Hepatic stellate cell (primary cell): ENCODE measurements at regions not wholly inside any gene's neighbourhood (a gene's known extent, or its start where the extent isn't known, plus 50 kb on each side); places are given as distances from the start of the nearest gene placed in this dataset.
"Not testable (repeated sequence)": the region's sequence is repeated elsewhere in the genome, so short reads cannot be mapped to it uniquely, and the experiment has no call there.

Source experiments
- DNase-seq: peaks from one replicate; pipeline ENCODE4 v3.0.0; 2011; ENCODE audit warnings: low spot score

DNA sequence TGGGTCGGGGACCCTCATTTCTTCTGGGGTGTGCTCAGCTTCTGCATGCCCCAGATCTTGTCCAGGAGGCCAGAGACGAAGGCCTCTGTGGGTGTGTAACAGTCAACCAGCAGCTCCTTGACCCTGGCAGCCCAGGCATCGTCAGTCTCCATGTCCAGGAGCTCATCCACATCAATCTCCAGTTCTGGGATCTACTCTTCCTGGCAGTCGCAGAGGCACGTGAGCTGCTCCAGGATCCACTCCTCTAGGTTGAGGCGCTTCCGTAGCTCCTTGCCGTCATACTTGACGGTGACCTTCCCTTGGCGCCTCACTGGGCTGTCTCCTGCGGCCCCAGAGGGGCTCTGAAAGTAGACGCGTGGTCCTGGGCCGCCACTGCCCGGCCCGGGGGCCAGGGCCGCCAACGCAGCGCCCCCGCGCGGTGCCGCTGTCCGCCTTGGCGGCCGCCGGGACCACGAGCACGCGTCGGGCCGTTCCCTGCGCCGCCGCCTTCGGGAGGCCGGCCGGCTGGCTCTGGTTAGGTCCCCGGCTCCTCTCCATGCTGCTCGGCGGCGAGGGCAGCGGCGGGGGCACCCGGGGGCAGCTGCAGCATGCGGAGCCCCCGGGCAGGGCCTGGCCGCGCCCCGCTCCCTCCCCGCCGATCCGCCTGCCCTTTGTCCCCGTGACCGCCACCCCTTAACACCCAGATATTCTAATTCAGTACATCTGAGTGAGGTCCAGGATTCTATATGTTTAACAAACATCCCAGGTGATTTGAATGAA lies 170.5 kb downstream of the SEPTIN7 start:
- DNase-seq: peak; percentile 25

DNA sequence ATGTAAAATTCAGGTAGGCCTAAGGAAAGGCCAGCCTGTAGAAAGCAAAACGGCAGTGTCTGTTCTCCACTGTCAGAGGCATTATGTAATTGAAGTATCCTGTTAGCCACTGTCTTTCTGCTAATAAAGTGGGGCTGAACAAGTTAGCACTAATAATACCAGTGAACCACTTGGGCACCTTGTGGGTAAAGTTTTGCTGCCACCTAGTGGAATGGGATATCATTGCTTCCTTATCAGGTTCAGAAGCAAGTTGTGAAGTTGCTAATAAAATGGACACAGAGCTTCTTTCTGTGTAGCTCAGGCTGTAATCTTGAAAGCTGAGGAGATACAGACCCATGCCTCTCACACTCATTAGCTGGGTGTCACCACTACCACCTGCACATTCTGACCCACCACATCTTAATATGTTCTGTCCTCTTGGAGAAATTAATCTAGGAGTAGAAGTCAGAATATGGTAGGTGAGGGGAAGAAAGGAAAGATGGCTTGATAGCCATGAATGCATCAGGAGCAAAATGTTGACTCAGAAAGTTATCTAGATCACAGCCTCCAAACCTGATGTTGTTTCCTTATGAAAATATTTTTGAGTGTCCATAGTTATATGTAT lies 175.1 kb downstream of the SEPTIN7 start:
- peak; percentile 25 for DNase-seq

DNA sequence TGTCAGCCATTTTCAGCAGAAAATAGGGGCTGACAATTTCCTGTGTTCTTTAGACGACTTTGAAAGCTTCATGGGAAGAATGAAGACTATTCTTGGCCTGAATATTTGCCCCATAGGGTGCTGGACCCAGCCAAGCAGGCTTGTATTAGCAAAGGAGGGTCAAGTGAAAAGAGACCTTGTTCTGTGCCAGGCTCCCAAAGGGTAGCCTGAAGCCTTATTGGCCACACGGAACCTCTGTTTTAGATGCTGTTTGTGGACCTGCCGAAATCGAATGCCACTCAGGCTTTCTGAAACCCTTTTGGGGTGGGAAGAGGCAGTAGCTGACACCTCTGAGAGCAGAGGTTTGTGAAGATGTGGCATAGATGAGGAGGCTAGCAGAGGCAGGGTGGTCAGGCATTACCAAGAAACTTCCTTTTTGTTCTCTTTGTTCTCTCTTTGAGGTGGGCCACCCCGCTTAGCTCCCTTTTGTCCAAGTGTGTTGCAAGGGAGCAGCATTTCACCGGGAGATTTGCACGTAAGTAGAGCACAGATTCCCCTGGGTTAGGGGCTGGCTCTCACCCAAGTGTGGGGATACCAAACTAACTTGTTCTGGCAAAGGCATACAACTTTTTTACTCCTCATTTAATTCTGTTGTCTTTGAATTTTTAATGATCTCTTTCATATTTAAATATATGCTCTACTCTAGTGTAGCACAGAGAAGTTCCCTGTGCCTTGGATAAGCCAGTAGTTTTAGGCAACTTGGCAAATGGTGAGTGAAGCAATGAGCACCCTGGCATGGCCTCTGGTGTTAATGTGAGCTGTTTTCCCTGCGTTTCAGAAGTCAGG lies 174.0 kb upstream of the EEPD1 start:
- not testable (repeated sequence) for DNase-seq

DNA sequence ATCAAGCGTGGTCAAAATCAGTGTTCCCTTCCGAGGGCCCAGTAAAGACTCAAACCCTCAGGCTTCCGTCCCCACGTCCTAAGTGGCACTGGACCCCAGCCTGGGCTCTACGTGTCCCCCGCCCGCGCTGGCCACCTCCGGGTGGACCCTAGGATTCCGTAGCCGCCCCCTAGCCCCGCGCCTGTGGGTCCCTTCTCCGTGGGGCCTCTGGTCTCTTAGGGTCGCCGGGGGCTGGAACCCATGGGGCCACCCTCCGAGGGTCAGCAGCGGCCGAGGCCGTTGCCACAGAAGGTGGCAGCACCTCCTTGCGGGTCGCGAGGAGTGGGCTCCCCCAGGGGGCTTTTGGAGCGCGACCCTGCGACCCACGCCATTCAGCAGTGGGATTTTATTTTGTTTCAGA lies 170.5 kb upstream of the EEPD1 start:
- DNase-seq: no peak

DNA sequence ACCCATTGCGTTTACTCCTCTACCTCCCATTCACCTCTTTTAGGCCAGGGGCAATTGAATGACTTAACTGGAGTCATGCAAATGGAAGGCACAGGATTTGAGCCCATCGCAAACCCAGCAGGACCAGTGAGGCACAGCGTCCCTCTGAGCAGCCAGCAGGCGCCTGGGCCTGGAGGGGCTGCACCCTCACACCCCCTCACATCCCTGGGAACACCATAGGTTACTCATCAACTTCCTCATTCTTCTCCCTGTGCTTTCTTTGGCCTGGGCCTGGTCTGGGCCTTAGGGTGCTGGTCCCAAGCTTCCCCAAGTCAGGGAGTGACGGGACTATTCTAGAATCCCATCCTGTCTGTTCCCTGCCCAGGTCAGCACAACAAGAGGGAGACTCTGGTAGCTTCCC lies 169.4 kb upstream of the EEPD1 start:
- DNase-seq: no peak

DNA sequence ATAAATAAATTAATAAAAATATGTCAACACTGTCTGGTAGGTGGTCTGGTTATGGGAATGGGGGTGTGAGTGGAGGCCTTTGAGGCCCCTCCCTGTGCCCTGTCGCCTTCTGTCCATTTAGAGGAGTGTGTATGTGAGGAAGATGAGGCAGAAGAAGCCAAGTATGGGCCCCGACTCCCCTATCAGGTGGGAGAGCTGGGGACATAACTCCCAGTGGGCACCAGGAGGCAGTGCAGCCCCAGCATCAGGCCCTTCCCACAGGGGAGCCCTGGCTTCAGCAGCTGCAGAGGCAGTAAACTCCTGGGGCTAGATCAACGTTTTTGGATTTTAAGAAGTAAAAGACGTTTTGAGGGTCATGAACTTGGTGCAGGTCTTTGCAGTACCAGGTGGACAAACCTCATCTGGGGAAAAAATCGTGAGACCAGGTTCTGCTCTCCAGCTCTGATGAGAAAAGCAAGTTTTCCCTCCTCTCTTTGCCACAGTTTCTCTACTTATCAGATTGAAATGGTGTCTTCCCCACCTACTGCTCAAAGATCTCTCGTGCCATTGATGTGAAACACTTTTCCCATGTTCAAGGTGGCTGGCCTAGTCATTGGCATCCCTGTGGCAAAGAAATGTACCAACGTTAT lies 167.8 kb upstream of the EEPD1 start:
- peak; percentile 86 for DNase-seq

DNA sequence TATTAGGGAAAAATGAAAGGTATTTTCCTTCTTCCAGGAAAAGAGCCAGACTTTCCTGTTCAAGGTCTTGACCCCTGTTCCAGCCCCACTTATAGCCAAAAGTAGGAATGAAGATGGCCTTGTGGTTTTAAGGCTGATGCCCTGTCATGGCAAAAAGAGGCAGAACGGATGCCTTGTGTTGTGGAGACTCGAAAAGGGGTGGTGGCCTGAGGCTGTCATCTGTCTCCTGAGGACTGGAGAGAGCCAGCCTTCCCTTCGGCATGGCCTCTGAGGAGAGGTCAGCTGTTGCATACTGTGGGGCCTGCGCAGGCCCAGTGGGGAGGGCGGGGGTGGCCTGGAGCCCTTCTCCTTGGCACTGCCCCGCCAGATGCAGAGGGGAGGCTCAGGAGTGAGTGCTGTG lies 166.0 kb upstream of the EEPD1 start:
- no peak for DNase-seq

DNA sequence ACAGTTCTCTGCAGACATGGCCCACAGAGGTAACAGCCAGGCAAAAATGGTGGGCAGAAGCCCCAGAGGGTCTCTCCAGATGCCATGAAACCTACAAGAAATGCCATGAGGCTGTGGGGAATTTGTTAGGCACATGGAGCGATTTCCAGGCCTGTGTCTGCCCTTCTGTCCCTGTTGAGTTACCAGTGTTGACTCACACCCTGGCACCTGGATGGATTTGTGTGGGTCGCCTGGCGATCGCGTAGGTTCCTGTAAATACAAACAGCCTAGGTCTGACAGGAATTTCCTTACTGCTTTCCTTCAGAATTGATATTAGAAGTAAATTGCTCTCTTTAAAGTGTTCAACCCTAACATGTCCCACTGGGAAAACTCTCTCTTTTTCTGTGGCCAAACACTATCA lies 164.9 kb upstream of the EEPD1 start:
- no peak for DNase-seq

DNA sequence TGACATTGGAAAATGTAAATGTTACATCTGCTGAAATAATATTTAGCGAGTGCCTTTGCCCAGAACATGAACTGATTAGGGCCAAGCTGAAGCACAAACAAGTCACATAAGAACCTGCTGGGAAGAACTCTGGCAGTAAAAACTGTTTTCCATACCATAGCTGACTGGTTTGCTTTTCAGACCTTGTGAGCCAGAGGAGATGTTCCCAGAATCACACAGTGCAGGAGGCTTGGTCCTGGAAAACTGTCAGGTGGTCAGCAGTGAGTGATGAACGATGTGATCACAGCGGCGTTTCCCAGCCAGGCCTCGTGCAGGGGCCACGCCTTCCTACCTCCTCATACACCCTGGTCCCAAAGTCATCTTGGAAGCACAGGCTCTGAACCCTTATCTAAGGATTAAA lies 164.2 kb upstream of the EEPD1 start:
- DNase-seq: no peak

DNA sequence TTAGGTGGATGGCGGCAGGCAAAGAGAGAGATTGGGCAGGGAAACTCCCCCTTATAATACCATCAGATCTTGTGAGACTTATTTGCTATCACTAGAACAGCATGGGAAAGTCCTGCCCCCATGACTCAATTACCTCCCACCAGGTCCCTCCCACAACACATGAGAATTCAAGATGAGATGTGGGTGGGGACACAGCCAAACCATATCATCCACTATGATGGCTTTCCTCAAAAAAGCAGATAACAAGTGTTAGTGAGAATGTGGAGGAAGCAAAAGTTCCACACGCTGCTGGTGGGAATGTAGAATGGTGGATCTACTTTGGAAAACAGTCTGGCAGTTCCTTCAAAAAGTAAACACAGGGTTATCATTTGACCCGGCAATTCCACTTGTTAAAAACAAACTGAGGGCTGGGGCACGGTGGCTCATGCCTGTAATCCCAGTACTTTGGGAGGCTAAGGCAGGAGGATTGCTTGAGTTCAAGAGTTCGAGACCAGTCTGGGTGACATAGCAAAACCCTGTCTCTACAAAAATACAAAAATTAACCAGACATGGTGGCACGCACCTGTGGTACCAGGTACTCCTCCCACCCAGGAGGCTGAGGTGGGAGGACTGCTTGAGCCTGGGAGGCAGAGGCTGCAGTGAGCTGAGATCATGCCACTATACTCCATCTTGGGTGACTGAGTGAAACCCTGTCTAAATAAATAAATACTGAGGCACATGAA lies 161.4 kb upstream of the EEPD1 start:
- DNase-seq: no peak

DNA sequence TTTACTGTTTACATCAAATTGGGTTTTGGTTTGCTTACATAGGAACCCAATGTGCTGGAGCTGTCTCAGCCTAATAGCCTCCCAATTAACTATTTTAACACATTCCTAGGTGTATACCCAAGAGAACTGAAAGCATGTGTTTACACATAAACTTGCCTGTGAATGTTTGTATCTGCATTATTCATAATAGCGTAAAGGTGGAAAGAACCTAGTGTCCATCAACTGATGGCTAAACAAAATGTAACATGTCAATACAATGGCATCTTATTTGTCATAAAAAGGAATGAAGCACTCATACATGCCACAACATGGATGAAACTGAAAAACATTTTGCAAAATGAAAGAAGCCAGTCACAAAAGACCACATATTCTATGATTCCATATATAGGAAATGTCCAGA lies 160.6 kb upstream of the EEPD1 start:
- no peak for DNase-seq

DNA sequence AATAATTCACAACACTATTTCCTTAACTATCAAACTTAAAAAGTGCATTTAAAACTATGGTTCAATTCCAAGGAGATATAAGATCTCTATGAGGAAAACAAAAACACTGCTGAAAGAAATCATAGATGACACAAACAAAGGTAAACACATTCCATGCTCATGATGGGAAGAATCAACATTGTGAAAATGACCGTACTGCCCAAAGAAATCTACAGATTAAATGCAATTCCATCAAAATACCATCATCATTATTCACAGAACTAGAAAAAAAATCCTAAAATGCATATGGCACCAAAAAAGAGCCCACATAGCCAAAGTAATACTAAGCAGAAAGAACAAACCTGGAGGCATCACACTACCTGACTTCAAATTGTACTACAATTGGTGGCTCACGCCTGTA lies 159.9 kb upstream of the EEPD1 start:
- no peak for DNase-seq

DNA sequence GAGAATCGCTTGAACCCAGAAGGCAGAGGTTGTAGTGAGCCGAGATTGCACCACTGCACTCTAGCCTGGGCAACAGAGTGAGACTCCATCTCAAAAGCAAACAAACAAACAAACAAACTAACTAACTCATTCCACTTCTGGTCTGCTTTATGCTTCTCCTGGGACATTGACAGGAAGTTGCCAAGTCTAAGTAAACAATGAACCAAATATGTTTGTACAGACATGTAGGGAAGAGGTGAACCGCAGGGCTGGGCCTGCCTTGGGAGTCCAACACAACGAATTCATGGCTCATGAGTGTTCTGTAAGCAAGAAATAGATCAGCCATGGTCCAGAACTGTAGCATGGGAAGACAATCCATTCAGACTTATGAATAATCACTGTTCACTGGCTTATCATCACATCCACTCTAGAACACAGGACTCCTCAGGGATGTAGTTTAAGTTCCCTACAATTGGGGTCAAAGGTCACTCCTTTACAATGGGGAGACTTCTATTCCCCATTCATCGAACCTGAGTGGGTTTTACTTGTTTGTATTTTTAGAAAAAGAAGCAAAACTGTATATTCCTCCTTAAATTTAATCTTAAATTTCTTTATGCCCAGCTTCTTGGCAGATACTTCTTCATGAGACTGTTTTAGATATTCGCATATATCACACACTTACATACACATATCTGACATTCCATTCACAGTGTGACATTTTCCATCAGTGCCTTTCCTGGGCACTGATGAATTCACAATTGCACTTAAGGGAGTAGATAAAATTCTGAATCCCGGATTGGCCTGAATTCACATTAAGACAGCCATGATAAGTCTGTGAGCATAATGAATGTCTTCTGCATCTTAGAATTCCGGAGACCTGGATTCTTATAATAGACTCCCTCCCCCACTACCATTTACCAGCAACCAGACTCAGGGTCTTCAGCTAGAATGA lies 159.1 kb upstream of the EEPD1 start:
- DNase-seq: peak; percentile 58

DNA sequence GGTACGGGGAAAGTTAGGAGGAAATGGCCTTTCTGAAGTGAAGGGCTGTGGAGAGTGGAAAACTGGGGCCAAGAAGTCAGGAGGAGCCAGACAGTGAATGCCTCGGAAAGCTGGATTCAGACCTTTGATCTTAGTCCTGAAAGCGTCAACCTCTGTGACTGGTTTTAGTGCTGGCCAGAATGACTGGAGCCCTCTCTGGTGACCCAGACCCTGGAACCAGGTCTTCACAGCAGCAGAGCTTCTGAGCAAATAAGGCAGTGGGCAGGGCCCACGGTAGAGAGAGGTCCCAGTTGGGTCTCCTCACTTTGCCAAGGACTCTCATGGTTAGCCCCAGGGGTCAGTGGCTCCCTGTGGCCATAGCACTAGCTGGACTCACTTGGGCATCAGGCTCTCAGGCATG lies 157.7 kb upstream of the EEPD1 start:
- DNase-seq: no peak

DNA sequence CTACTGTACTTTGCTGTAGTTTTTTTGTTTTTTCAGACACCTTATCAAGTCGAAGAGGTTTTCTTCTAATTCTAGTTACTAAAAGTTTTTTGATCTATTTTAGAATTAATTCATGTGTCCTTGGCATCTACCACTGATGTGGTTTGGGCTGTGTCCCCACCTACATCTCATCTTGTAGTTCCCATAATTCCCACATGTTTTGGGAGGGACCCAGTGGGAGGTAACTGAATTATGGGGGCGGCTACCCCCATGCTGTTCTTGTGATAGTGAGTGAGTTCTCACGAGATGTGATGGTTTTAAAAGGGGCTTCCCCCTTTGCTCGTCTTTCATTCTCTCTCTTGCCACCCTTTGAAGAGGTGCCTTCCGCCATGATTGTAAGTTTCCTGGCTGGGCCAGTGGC lies 154.6 kb upstream of the EEPD1 start:
- DNase-seq: no peak

DNA sequence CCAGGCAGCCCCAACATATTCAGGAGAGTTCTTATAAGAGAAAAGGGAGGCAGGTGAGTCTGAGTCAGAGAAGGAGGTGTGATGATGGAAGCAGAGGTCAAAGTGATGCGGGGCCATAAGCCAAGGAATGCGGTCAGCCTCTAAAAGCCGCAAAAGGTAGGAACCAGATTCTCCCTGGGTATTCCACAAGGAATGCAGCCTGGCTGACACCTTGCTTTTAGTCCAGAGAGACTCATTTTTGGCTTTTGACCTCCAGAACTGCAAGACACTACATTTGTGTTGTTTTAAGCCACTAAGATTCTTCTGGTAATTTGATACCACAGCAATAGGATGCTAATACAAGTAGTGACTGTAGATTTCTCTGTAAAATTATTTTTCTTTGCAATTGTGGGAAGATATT lies 151.5 kb upstream of the EEPD1 start:
- DNase-seq: no peak

DNA sequence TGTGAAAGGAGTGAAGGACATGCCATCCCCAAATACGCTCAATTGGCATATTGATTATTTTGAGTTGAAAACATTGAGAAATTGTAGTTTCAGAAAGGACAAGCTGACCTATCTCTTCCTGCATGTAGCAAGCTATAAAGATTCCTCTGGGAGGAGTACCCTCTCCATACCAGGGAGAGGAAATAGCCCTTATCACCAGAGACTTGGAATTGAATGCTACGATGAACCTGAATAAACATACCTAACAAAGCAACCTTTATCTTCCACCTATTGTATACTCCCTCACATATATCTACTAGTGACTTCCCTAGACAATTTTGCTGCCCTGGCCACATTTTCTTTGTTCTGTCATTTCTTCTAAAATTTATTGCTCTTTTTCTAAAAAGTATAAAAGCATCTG lies 150.2 kb upstream of the EEPD1 start:
- DNase-seq: no peak

DNA sequence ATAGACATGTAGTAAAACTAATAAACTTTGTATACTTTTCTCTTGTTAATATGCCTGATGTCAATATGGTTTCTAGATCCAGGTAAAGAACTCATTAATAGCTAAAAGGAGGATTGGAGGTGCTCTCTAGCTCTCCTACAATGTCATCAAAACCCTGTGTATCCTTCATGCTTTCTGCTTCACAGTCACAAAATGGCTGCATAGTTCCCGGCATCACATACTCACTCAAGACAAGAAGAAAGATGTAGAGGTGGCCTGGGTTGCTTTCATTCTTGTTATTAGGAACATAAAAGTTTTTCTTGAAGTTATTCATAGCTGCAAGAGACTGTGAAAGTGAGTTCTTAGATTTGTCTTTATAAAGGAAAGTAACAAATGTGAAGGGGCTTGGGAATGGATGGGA lies 149.7 kb upstream of the EEPD1 start:
- DNase-seq: no peak

DNA sequence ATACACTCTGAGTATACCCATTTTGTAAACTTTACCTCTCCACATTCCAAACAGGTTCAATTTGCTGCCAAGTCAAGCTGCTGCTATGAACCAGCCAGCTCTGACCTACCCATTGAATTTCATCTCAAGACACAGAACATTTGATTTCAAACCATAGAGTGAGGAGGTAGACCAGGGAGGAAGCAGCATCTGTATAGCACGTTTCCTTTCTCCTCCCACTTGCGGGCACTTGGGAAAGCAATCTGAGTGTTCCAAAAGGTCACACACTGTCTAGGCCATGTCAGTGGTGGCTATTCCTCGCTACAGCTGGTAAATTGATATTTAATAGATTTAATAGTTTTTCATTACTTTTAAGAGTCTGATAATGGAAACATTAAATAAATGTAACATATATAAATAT lies 147.8 kb upstream of the EEPD1 start:
- DNase-seq: no peak

DNA sequence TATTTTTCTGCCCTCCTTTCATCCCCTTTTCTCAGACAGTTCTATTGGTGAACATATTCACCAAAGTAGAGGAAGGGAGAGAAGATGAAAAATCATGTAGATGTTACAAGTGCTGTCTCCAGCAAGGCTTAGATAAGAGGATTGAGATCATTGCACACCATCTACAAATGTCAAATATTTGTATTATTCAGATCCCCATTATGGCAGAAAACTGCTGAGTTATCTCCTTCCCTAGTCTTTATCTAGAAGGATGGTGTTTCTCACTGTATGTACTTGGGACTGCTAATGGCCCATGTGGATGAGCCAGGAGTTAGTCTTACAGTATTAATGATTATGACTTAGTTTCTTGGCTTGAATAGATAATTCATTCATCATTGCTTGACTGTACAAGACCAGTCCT lies 147.2 kb upstream of the EEPD1 start:
- DNase-seq: no peak

DNA sequence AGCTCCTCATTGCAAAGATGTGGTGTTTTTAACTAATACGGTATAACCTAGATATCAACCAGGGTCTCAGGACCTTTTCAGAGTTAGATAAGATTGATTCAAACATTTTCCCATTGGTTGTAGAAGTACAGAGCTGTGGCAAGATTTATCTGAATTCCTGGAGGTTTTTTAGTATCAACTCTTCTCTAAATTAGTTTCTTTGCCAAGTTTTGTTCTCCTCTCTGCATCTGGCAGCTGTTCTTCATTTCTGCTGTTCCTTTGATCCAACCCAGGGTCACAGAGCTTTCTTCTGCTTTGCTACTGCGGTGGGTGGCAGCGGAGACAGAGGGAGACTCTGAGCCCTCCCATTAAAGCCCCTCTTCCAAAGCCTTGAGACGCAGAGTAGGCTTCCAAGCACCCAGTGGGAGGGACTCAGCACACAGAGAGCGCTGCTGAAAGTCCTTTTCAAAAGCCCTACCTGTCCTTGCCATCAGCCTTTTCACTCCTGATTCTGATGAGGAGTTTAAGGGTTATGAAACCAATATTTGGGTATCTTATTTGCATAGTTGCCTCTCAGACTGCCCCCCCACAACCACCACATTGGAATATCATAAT lies 146.3 kb upstream of the EEPD1 start:
- no peak for DNase-seq
